Astrocyte (in vitro differentiated cells and primary cell): ENCODE measurements at regions not wholly inside any gene's neighbourhood (a gene's known extent, or its start where the extent isn't known, plus 50 kb on each side); places are given as distances from the start of the nearest gene placed in this dataset.

ENCODE experiments used
- DNase-seq: peaks from one replicate; pipeline ENCODE4 v3.0.0-alpha.2; 2010; ENCODE audit warnings: low read depth
- FAIRE-seq: peaks from 2 replicates; lab custom pipeline; 2011; peaks lifted over from hg19 to GRCh38; lab: Jason Lieb, UNC
- H2AFZ ChIP-seq: 2 replicates; pipeline ENCODE4 v1.6.0; 2012; ENCODE audit warnings: low read depth, low read length, inconsistent platforms
- H3K27ac ChIP-seq: 2 replicates; pipeline ENCODE4 v1.5.1; 2011; ENCODE audit warnings: low read depth, low read length, inconsistent platforms
- H3K27me3 ChIP-seq: 2 replicates; pipeline ENCODE4 v1.6.0; 2011; ENCODE audit warnings: low read length, inconsistent platforms; ENCODE audit not compliant: insufficient read depth
- H3K36me3 ChIP-seq: 2 replicates; pipeline ENCODE4 v1.5.1; 2011; ENCODE audit warnings: low read length, inconsistent platforms; ENCODE audit not compliant: insufficient read depth
- H3K4me1 ChIP-seq: 2 replicates; pipeline ENCODE4 v1.5.1; 2011; ENCODE audit warnings: low read length, inconsistent platforms; ENCODE audit not compliant: insufficient read depth
- H3K4me2 ChIP-seq: 2 replicates; pipeline ENCODE4 v1.6.0; 2012; ENCODE audit warnings: low read length, inconsistent platforms
- H3K4me3 ChIP-seq: 2 replicates; pipeline ENCODE4 v1.5.1; 2011; ENCODE audit warnings: low read depth, mild to moderate bottlenecking, low read length, inconsistent platforms; ENCODE audit not compliant: insufficient read depth
- H3K79me2 ChIP-seq: 2 replicates; pipeline ENCODE4 v1.6.0; 2012; ENCODE audit warnings: mild to moderate bottlenecking, low read length, inconsistent platforms; ENCODE audit not compliant: insufficient read depth
- H3K9ac ChIP-seq: 2 replicates; pipeline ENCODE4 v1.6.0; 2012; ENCODE audit warnings: mild to moderate bottlenecking, low read length, inconsistent platforms
- H3K9me3 ChIP-seq: 2 replicates; pipeline ENCODE4 v1.5.1; 2012; ENCODE audit warnings: low read depth, mild to moderate bottlenecking, low read length, inconsistent platforms; ENCODE audit not compliant: insufficient read depth
- H4K20me1 ChIP-seq: 2 replicates; pipeline ENCODE4 v1.6.0; 2012; ENCODE audit warnings: low read length, inconsistent platforms; ENCODE audit not compliant: insufficient read depth
- H3K27ac Mint-ChIP-seq: one replicate; pipeline ENCODE4 v1.8.0; 2021; ENCODE audit warnings: mild to moderate bottlenecking, mixed read lengths; ENCODE audit not compliant: unreplicated experiment
- H3K27me3 Mint-ChIP-seq: one replicate; pipeline ENCODE4 v1.8.0; 2021; ENCODE audit warnings: low read depth, mixed read lengths; ENCODE audit not compliant: unreplicated experiment
- H3K36me3 Mint-ChIP-seq: one replicate; pipeline ENCODE4 v1.8.0; 2021; ENCODE audit warnings: low read depth, mixed read lengths; ENCODE audit not compliant: unreplicated experiment
- H3K4me1 Mint-ChIP-seq: one replicate; pipeline ENCODE4 v1.8.0; 2021; ENCODE audit warnings: low read depth, mixed read lengths; ENCODE audit not compliant: unreplicated experiment
- H3K4me3 Mint-ChIP-seq: one replicate; pipeline ENCODE4 v1.8.0; 2021; ENCODE audit warnings: mild to moderate bottlenecking, moderate library complexity, mixed read lengths; ENCODE audit not compliant: unreplicated experiment
- H3K9me3 Mint-ChIP-seq: one replicate; pipeline ENCODE4 v1.8.0; 2021; ENCODE audit warnings: mild to moderate bottlenecking, mixed read lengths; ENCODE audit not compliant: unreplicated experiment
- EZH2 ChIP-seq: IDR thresholded peaks from 2 replicates; pipeline ENCODE4 v1.6.1; 2012; ENCODE audit warnings: mild to moderate bottlenecking, low read length, inconsistent platforms; ENCODE audit not compliant: insufficient read depth
- TF ChIP-seq, protein P1 (sequence below): IDR thresholded peaks from 2 replicates; pipeline ENCODE4 v1.5.1; 2011; ENCODE audit warnings: low read depth, mild to moderate bottlenecking, inconsistent platforms, low read length, moderate library complexity; ENCODE audit not compliant: insufficient read depth

- Histone ChIP-seq H3K27me3 (no peaks in the 10 kb centered on the region), H4K20me1 (no peaks in the 10 kb centered on the region), H2AFZ (peak overlapping the region; percentile 67), H3K79me2 (no peaks in the 10 kb centered on the region), H3K4me2 (peak overlapping the region; percentile 72), H3K9me3 (no peaks in the 10 kb centered on the region), H3K36me3 (no peaks in the 10 kb centered on the region), H3K27ac (no peak overlapping the region), H3K4me1 (peaks cover 3% of the 10 kb centered on the region), H3K4me3 (peak overlapping the region; percentile 29), H3K9ac (no peak overlapping the region)
- H3K27ac Mint-ChIP-seq: no peak overlapping the region
- H3K4me3 Mint-ChIP-seq: no peak overlapping the region
- no peaks in the 10 kb centered on the region for H3K36me3 Mint-ChIP-seq
- H3K4me1 Mint-ChIP-seq: no peaks in the 10 kb centered on the region
- FAIRE-seq (no peak), DNase-seq (peak; percentile 18)
- H3K9me3 Mint-ChIP-seq: no peaks in the 10 kb centered on the region
- peaks cover 6% of the 10 kb centered on the region for H3K27me3 Mint-ChIP-seq
- TF ChIP-seq EZH2: no peak
- TF ChIP-seq, protein P1, sequence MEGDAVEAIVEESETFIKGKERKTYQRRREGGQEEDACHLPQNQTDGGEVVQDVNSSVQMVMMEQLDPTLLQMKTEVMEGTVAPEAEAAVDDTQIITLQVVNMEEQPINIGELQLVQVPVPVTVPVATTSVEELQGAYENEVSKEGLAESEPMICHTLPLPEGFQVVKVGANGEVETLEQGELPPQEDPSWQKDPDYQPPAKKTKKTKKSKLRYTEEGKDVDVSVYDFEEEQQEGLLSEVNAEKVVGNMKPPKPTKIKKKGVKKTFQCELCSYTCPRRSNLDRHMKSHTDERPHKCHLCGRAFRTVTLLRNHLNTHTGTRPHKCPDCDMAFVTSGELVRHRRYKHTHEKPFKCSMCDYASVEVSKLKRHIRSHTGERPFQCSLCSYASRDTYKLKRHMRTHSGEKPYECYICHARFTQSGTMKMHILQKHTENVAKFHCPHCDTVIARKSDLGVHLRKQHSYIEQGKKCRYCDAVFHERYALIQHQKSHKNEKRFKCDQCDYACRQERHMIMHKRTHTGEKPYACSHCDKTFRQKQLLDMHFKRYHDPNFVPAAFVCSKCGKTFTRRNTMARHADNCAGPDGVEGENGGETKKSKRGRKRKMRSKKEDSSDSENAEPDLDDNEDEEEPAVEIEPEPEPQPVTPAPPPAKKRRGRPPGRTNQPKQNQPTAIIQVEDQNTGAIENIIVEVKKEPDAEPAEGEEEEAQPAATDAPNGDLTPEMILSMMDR: no peak
Measured at GRCh38 chr17:71287071-71287823, 833.6 kb upstream of the SOX9 start.

DNA sequence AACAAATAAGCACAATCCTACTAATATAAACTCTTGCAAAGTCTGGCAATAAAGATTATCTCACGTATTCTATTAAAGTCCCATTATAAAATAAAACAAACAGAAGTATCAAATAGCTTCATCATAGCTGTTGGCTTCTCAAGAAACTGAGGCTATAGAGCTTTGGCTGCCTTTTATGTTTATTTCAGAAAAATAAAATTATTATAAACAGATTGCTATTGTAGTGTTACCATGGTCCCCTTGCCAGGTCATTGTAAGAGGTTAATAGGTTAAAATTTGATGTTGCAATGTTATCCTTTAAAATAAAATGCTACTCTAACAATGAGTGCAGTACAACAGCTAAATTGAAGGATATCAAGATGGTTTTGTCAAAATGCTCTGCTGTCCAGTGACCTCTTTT, 828.8 kb upstream of the SOX9 start:
- Mint-ChIP-seq H3K27ac (no peak overlapping the region), H3K4me1 (no peaks in the 10 kb centered on the region), H3K9me3 (no peaks in the 10 kb centered on the region), H3K27me3 (peaks cover 4% of the 10 kb centered on the region), H3K36me3 (no peaks in the 10 kb centered on the region), H3K4me3 (no peak overlapping the region)
- Histone ChIP-seq H3K27ac (no peak overlapping the region), H3K4me3 (no peak overlapping the region), H3K9me3 (no peaks in the 10 kb centered on the region), H3K9ac (no peak overlapping the region), H2AFZ (no peak overlapping the region), H4K20me1 (no peaks in the 10 kb centered on the region), H3K36me3 (no peaks in the 10 kb centered on the region), H3K27me3 (no peaks in the 10 kb centered on the region), H3K79me2 (no peaks in the 10 kb centered on the region), H3K4me1 (no peaks in the 10 kb centered on the region), H3K4me2 (no peak overlapping the region)
- TF ChIP-seq, protein P1: no peak
- no peak for TF ChIP-seq EZH2
- DNase-seq (no peak), FAIRE-seq (no peak)

- peak; percentile 9 for FAIRE-seq
- no peaks in the 10 kb centered on the region for H3K36me3 ChIP-seq
Measured at GRCh38 chr17:71296005-71296404, 824.8 kb upstream of the SOX9 start.

More at GRCh38 chr17:71296005-71296404, 824.8 kb upstream of the SOX9 start:
- Mint-ChIP-seq H3K27me3 (no peaks in the 10 kb centered on the region), H3K27ac (no peak overlapping the region), H3K4me1 (peaks cover 3% of the 10 kb centered on the region), H3K9me3 (no peaks in the 10 kb centered on the region), H3K36me3 (no peaks in the 10 kb centered on the region), H3K4me3 (no peak overlapping the region)
- H3K4me1 ChIP-seq: no peaks in the 10 kb centered on the region
- no peak overlapping the region for H3K4me3 ChIP-seq
- H3K79me2 ChIP-seq: no peaks in the 10 kb centered on the region
- H4K20me1 ChIP-seq: no peaks in the 10 kb centered on the region
- H3K27me3 ChIP-seq: no peaks in the 10 kb centered on the region
- DNase-seq: no peak
- TF ChIP-seq, protein P1: no peak
- no peak for TF ChIP-seq EZH2
- H3K4me2 ChIP-seq: no peak overlapping the region
- H3K9ac ChIP-seq: no peak overlapping the region
- no peaks in the 10 kb centered on the region for H3K9me3 ChIP-seq
- no peak overlapping the region for H2AFZ ChIP-seq
- H3K27ac ChIP-seq: no peak overlapping the region
